ENCODE measurements at regions not wholly inside any gene's neighbourhood (a gene's known extent, or its start where the extent isn't known, plus 50 kb on each side); places are given as distances from the start of the nearest gene placed in this dataset.

DNA sequence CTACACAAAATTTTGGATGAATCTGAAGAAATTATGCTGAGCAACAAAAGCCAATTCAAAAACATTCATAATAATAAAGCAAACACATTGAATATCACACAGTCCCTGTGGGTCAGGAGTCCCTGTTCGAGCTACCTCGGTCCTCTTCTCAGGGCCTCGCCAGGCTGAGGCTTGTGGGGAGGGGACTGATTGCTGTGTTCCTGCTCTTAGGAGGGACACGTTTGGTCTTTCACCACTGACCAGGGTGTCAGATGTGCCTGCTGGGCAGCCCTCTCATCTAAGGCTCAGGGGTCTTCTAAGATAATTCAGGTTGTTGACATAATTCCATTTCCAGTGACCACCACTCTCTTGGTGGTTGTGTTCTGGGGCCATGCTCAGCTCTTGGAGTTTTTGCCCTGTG lies 233.8 kb upstream of the PPP2R2D start:
- no peaks in the 10 kb centered on the region for H4K20me1 ChIP-seq (ENCODE audit: insufficient read depth)

DNA sequence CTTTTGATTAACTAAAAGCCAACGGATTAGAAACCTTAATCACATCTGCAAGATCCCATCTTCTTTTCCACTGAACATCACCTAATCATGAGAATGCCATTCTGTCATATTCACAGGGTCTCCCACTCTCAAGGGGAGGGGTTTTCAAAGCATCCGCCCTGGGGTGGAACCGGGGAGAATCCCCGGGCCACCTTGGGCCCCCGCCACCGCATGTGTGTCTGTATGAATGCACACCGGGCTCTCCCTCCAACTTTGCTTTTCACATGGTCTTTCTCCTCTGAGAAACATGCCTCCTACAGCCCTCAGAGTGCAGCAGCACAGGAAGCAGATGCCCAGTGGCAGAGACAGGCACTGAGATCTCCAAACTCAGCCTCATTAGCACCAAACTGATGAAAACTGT lies 233.2 kb upstream of the PPP2R2D start:
- no peak overlapping the region for H3K27ac ChIP-seq (ENCODE audit: low read length)
- TF ChIP-seq, protein P1, sequence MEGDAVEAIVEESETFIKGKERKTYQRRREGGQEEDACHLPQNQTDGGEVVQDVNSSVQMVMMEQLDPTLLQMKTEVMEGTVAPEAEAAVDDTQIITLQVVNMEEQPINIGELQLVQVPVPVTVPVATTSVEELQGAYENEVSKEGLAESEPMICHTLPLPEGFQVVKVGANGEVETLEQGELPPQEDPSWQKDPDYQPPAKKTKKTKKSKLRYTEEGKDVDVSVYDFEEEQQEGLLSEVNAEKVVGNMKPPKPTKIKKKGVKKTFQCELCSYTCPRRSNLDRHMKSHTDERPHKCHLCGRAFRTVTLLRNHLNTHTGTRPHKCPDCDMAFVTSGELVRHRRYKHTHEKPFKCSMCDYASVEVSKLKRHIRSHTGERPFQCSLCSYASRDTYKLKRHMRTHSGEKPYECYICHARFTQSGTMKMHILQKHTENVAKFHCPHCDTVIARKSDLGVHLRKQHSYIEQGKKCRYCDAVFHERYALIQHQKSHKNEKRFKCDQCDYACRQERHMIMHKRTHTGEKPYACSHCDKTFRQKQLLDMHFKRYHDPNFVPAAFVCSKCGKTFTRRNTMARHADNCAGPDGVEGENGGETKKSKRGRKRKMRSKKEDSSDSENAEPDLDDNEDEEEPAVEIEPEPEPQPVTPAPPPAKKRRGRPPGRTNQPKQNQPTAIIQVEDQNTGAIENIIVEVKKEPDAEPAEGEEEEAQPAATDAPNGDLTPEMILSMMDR (IDR thresholded peaks at IDR 0.05; ENCODE audit: poor library complexity, severe bottlenecking): no peak
- TF ChIP-seq RAD21 (conservative IDR thresholded peaks at IDR 0.05): no peak
- TF ChIP-seq SMC3 (conservative IDR thresholded peaks at IDR 0.05; ENCODE audit: poor library complexity): no peak
- no peak for TF ChIP-seq TAF1 (IDR thresholded peaks at IDR 0.05; ENCODE audit: low read depth)
- no peak for TF ChIP-seq EZH2 (IDR thresholded peaks at IDR 0.05; ENCODE audit: borderline replicate concordance, insufficient read depth, low read length, poor library complexity, severe bottlenecking)
- no peak for TF ChIP-seq POLR2AphosphoS5 (IDR thresholded peaks at IDR 0.05)
- TF ChIP-seq MXI1 (conservative IDR thresholded peaks at IDR 0.05; ENCODE audit: poor library complexity, severe bottlenecking): no peak
- H3K9me3 ChIP-seq (ENCODE audit: low read length): no peaks in the 10 kb centered on the region
- no peaks in the 10 kb centered on the region for H4K20me1 ChIP-seq (ENCODE audit: insufficient read depth)
- no peaks in the 10 kb centered on the region for H3K36me3 ChIP-seq (ENCODE audit: insufficient read depth, low read length)
- H3F3A ChIP-seq (ENCODE audit: insufficient read depth, low read length, poor library complexity, severe bottlenecking): no peaks in the 10 kb centered on the region
- H3K4me2 ChIP-seq (ENCODE audit: low read length): no peak overlapping the region
- no peak overlapping the region for H3K4me3 ChIP-seq (ENCODE audit: low read length)
- no peaks in the 10 kb centered on the region for H3K9me2 ChIP-seq (ENCODE audit: insufficient read depth, low read length)
- no peaks in the 10 kb centered on the region for H3K79me2 ChIP-seq (replicated peaks; ENCODE audit: insufficient read depth, low read length)
- H3K27me3 ChIP-seq (ENCODE audit: insufficient read depth, low read depth, low read length): no peaks in the 10 kb centered on the region
- H2AFZ ChIP-seq (ENCODE audit: low read depth, low read length): no peak overlapping the region
- H3K9ac ChIP-seq (ENCODE audit: low read length): no peak overlapping the region

More for the DNA sequence above, 233.8 kb upstream of the PPP2R2D start:
- Histone ChIP-seq H3K9ac (ENCODE audit: low read length) (no peak overlapping the region), H3K9me3 (ENCODE audit: low read length) (no peaks in the 10 kb centered on the region), H2AFZ (ENCODE audit: low read depth, low read length) (no peak overlapping the region), H3K79me2 (replicated peaks; ENCODE audit: insufficient read depth, low read length) (no peaks in the 10 kb centered on the region), H3F3A (ENCODE audit: insufficient read depth, low read length, poor library complexity, severe bottlenecking) (no peaks in the 10 kb centered on the region), H3K9me2 (ENCODE audit: insufficient read depth, low read length) (no peaks in the 10 kb centered on the region), H3K27me3 (ENCODE audit: insufficient read depth, low read depth, low read length) (no peaks in the 10 kb centered on the region), H3K4me3 (ENCODE audit: low read length) (no peak overlapping the region), H3K36me3 (ENCODE audit: insufficient read depth, low read length) (no peaks in the 10 kb centered on the region), H3K4me2 (ENCODE audit: low read length) (no peak overlapping the region), H3K27ac (ENCODE audit: low read length) (no peak overlapping the region)
- TF ChIP-seq RAD21 (conservative IDR thresholded peaks at IDR 0.05): no peak
- TF ChIP-seq SMC3 (conservative IDR thresholded peaks at IDR 0.05; ENCODE audit: poor library complexity): no peak
- TF ChIP-seq POLR2AphosphoS5 (IDR thresholded peaks at IDR 0.05): no peak
- TF ChIP-seq EZH2 (IDR thresholded peaks at IDR 0.05; ENCODE audit: borderline replicate concordance, insufficient read depth, low read length, poor library complexity, severe bottlenecking): no peak
- TF ChIP-seq, protein P2, sequence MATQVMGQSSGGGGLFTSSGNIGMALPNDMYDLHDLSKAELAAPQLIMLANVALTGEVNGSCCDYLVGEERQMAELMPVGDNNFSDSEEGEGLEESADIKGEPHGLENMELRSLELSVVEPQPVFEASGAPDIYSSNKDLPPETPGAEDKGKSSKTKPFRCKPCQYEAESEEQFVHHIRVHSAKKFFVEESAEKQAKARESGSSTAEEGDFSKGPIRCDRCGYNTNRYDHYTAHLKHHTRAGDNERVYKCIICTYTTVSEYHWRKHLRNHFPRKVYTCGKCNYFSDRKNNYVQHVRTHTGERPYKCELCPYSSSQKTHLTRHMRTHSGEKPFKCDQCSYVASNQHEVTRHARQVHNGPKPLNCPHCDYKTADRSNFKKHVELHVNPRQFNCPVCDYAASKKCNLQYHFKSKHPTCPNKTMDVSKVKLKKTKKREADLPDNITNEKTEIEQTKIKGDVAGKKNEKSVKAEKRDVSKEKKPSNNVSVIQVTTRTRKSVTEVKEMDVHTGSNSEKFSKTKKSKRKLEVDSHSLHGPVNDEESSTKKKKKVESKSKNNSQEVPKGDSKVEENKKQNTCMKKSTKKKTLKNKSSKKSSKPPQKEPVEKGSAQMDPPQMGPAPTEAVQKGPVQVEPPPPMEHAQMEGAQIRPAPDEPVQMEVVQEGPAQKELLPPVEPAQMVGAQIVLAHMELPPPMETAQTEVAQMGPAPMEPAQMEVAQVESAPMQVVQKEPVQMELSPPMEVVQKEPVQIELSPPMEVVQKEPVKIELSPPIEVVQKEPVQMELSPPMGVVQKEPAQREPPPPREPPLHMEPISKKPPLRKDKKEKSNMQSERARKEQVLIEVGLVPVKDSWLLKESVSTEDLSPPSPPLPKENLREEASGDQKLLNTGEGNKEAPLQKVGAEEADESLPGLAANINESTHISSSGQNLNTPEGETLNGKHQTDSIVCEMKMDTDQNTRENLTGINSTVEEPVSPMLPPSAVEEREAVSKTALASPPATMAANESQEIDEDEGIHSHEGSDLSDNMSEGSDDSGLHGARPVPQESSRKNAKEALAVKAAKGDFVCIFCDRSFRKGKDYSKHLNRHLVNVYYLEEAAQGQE (IDR thresholded peaks at IDR 0.05; ENCODE audit: borderline replicate concordance): no peak
- no peak for TF ChIP-seq EP300 (conservative IDR thresholded peaks at IDR 0.05; ENCODE audit: poor library complexity, severe bottlenecking)
- TF ChIP-seq, protein P1 (IDR thresholded peaks at IDR 0.05; ENCODE audit: poor library complexity, severe bottlenecking): no peak
